GM12872 (cell line): ENCODE measurements at regions not wholly inside any gene's neighbourhood (a gene's known extent, or its start where the extent isn't known, plus 50 kb on each side); places are given as distances from the start of the nearest gene placed in this dataset.

Experiments used
- CTCF ChIP-seq: IDR thresholded peaks from 3 replicates; pipeline ENCODE4 v1.5.1; 2011; ENCODE audit warnings: low read depth, mild to moderate bottlenecking, low read length, moderate library complexity; ENCODE audit not compliant: insufficient read depth

- no peak for TF ChIP-seq CTCF
These were observed 159.2 kb upstream of the CST7 start for GRCh38 chr20:24789877-24790276.

GRCh38 chr20:24790746-24791283, 158.3 kb upstream of the CST7 start:
- TF ChIP-seq CTCF: no peak

- no peak for TF ChIP-seq CTCF
These were observed 157.1 kb upstream of the CST7 start for GRCh38 chr20:24791953-24792352.

- no peak for TF ChIP-seq CTCF
These were observed 156.2 kb upstream of the CST7 start for GRCh38 chr20:24792641-24793495.

- no peak for TF ChIP-seq CTCF
These were observed 153.6 kb upstream of the CST7 start for GRCh38 chr20:24795436-24795835.

- TF ChIP-seq CTCF: no peak
These were observed 152.8 kb upstream of the CST7 start for GRCh38 chr20:24796236-24796635.

GRCh38 chr20:24797113-24797512, 152.0 kb upstream of the CST7 start:
- TF ChIP-seq CTCF: no peak
